Transverse colon (tissue), 4 donors: ENCODE measurements at regions not wholly inside any gene's neighbourhood (a gene's known extent, or its start where the extent isn't known, plus 50 kb on each side); places are given as distances from the start of the nearest gene placed in this dataset.

Experiments
- DNase-seq: peaks from one replicate; pipeline ENCODE4 v3.0.0-alpha.2; 2019
- H3K27ac ChIP-seq, 4 donors: fragments of 200-600 bp; sonication (generic); 2 replicates each; pipeline ENCODE4 v1.5.1; 2016 to 2018; ENCODE audit warnings: inconsistent platforms in 4 of 4
- H3K27me3 ChIP-seq: fragments of 200-600 bp; sonication (generic); 2 replicates; pipeline ENCODE4 v1.5.1; 2017; ENCODE audit warnings: inconsistent platforms
- H3K36me3 ChIP-seq, 4 donors: fragments of 200-600 bp; sonication (generic); 2 replicates each; pipeline ENCODE4 v1.5.1; 2017 to 2019; ENCODE audit warnings: inconsistent platforms in 4 of 4
- H3K4me1 ChIP-seq, 4 donors: fragments of 200-600 bp; sonication (generic); 2 replicates each; pipeline ENCODE4 v1.5.1; 2017 to 2020; ENCODE audit warnings: inconsistent platforms in 4 of 4
- H3K4me3 ChIP-seq, 4 donors: fragments of 200-600 bp; sonication (generic); 1 replicate in 1 of 4; 2 replicates in 3 of 4; pipeline versions ENCODE4 v1.5.1 to v1.6.1; 2017 to 2019; ENCODE audit warnings: inconsistent platforms in 4 of 4
- H3K9me3 ChIP-seq, 2 donors: fragments of 200-600 bp; sonication (generic); 2 replicates each; pipeline ENCODE4 v1.5.1; 2017 to 2019; ENCODE audit warnings: inconsistent platforms in 2 of 2
- EP300 ChIP-seq: sonication (generic); formaldehyde crosslinking; IDR thresholded peaks from one replicate; pipeline ENCODE4 v1.6.1; 2017; ENCODE audit warnings: antibody characterized with exemption, low read depth
- POLR2A ChIP-seq: fragments of 450-650 bp; IDR thresholded peaks from one replicate; pipeline ENCODE4 v1.6.1; 2016; ENCODE audit warnings: antibody characterized with exemption, mild to moderate bottlenecking, moderate library complexity
- POLR2AphosphoS5 ChIP-seq, 3 donors: sonication (generic); formaldehyde crosslinking; IDR thresholded peaks; one replicate each; pipeline ENCODE4 v1.6.1; 2016; ENCODE audit warnings: antibody characterized with exemption in 3 of 3
- WGBS, 2 donors: methylation state at CpG; one replicate each; pipeline ENCODE4 v1.1.5; 2018; ENCODE audit warnings: low coverage in 1 of 2; 5-methylcytosine and 5-hydroxymethylcytosine counted together
- in situ Hi-C, 4 donors: fragments of 200-750 bp; cut with MboI; loops; one replicate each; pipeline versions ENCODE4 v1.15.0 to v1.15.1; 2017; ENCODE audit warnings: low sequenced_read_pairs in 3 of 4, low pct_ligation_motif_present in 1 of 4, low pct_unique_long_range_greater_than_20kb in 1 of 4
- intact Hi-C: fragments of 100-400 bp; cut with DNase I; formaldehyde crosslinking; loops from one replicate; pipeline ENCODE4 v1.15.1; 2023; ENCODE audit warnings: low total_unique reads
- TF ChIP-seq, protein P1 (sequence below), 5 experiments: fragments of 200-600 bp in 3 of 5; fragments of 450-650 bp in 2 of 5; sonication (generic) in 3 of 5; IDR thresholded peaks; 1 replicate in 2 of 5; 2 replicates in 3 of 5; pipeline ENCODE4 v1.5.1; 2016 to 2017; ENCODE audit warnings: antibody characterized with exemption in 5 of 5, inconsistent platforms in 3 of 5, mild to moderate bottlenecking in 2 of 5, moderate library complexity in 1 of 5

DNA sequence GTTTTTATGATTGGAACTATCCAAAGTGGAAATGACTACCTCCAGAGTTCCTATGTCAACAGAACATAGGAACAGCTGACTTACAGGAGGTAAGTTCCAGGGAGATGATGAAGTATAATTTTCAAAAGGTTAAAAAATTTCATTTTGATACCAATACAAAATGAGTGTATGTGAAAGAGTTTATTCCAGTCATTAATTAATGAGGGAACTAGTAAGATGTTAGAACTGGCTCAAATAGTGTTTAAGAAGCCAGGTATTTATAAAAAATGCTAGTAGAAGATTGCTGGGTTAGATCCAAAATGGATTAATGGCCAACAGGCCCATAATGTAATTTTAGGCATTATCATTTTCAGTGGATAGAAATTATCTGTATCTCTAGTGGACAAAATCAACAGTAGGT, 227.7 kb upstream of the ZBED5 start:
- in situ Hi-C loops (no loop called here), intact Hi-C loops (no loop called here)
- no peak overlapping the region for H3K4me3 ChIP-seq
- H3K27ac ChIP-seq, result no peak overlapping the region
- H3K4me1 ChIP-seq, result peaks cover 0 to 6% (median 0%) of the 10 kb centered on the region in 4 donors
- H3K27me3 ChIP-seq, result no peaks in the 10 kb centered on the region
- H3K36me3 ChIP-seq, result no peaks in the 10 kb centered on the region
- TF ChIP-seq, protein P1, sequence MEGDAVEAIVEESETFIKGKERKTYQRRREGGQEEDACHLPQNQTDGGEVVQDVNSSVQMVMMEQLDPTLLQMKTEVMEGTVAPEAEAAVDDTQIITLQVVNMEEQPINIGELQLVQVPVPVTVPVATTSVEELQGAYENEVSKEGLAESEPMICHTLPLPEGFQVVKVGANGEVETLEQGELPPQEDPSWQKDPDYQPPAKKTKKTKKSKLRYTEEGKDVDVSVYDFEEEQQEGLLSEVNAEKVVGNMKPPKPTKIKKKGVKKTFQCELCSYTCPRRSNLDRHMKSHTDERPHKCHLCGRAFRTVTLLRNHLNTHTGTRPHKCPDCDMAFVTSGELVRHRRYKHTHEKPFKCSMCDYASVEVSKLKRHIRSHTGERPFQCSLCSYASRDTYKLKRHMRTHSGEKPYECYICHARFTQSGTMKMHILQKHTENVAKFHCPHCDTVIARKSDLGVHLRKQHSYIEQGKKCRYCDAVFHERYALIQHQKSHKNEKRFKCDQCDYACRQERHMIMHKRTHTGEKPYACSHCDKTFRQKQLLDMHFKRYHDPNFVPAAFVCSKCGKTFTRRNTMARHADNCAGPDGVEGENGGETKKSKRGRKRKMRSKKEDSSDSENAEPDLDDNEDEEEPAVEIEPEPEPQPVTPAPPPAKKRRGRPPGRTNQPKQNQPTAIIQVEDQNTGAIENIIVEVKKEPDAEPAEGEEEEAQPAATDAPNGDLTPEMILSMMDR (IDR thresholded peaks at IDR 0.05), result no peak
- TF ChIP-seq EP300 (no peak), POLR2AphosphoS5 (IDR thresholded peaks at IDR 0.05) (no peak), POLR2A (no peak)
- no peak for DNase-seq
- no peaks in the 10 kb centered on the region for H3K9me3 ChIP-seq

- 53 to 67% methylated on average over 1 of the region's 1 CpG for WGBS, 2 donors
- Histone ChIP-seq H3K27me3 (no peaks in the 10 kb centered on the region), H3K27ac (no peak overlapping the region), H3K4me3 (no peak overlapping the region), H3K4me1 (peaks cover 0 to 7% (median 0%) of the 10 kb centered on the region in 4 donors), H3K36me3 (no peaks in the 10 kb centered on the region), H3K9me3 (no peaks in the 10 kb centered on the region)
- TF ChIP-seq POLR2AphosphoS5 (IDR thresholded peaks at IDR 0.05) (no peak), POLR2A (no peak), EP300 (no peak)
- TF ChIP-seq, protein P1 (IDR thresholded peaks at IDR 0.05), result no peak
- intact Hi-C loops (no loop called here), in situ Hi-C loops (no loop called here)
- DNase-seq, result no peak
These were observed 226.5 kb upstream of the ZBED5 start for GRCh38 chr11:11084337-11084736.

- TF ChIP-seq, protein P1 (IDR thresholded peaks at IDR 0.05), result no peak
- TF ChIP-seq POLR2A (no peak), EP300 (no peak)
- Histone ChIP-seq H3K36me3 (no peaks in the 10 kb centered on the region), H3K4me3 (no peak overlapping the region), H3K27me3 (no peaks in the 10 kb centered on the region), H3K4me1 (peaks cover 0 to 7% (median 0%) of the 10 kb centered on the region in 4 donors), H3K9me3 (no peaks in the 10 kb centered on the region), H3K27ac (no peak overlapping the region)
- in situ Hi-C loops, result no loop called here
- no peak for DNase-seq
- 83 to 95% methylated on average over 2 of the region's 2 CpGs for WGBS, 2 donors
- intact Hi-C loops, result no loop called here
These were observed 225.6 kb upstream of the ZBED5 start for GRCh38 chr11:11083441-11083840.

- in situ Hi-C loops (no loop called here), intact Hi-C loops (no loop called here)
- H3K36me3 ChIP-seq, result no peaks in the 10 kb centered on the region
- H3K27me3 ChIP-seq, result peaks cover under 1% of the 10 kb centered on the region
- H3K27ac ChIP-seq, result no peak overlapping the region
- H3K4me1 ChIP-seq, result peaks cover 0 to 7% (median 0%) of the 10 kb centered on the region in 4 donors
- no peak for DNase-seq
- no peak overlapping the region for H3K4me3 ChIP-seq
- TF ChIP-seq EP300, result no peak
- TF ChIP-seq POLR2AphosphoS5 (IDR thresholded peaks at IDR 0.05), result no peak
- TF ChIP-seq POLR2A, result no peak
- TF ChIP-seq, protein P1 (IDR thresholded peaks at IDR 0.05), result no peak
- no peaks in the 10 kb centered on the region for H3K9me3 ChIP-seq
These were observed 224.8 kb upstream of the ZBED5 start for GRCh38 chr11:11082646-11083045.
